Fibroblast of skin of left quadriceps (primary cell): ENCODE measurements at regions not wholly inside any gene's neighbourhood (a gene's known extent, or its start where the extent isn't known, plus 50 kb on each side); places are given as distances from the start of the nearest gene placed in this dataset.

Source experiments
- DNase-seq, 2 experiments: peaks; one replicate each; pipeline ENCODE4 v3.0.0-alpha.2; 2013; ENCODE audit warnings: low read depth in 2 of 2

DNA sequence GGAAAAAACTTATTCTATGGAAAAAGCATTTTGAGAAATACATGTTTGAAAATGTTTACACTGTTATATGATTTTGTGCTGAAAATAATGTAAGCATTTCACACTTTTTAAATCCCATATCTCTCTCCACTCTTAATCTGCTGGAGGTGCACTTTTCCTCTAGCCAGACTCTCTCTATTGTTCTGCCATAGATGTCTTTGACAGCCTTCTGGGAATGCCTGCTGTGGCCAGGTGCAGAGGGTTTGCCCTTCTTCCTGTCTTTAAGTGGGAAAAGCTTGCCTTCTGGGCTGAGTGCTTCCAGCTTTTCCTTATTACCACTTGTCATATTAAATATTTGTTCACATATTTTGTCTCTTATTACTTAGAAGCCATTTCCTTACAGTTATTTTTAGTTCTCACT lies 60.1 kb upstream of the PPM1H start:
- no peak for DNase-seq

DNA sequence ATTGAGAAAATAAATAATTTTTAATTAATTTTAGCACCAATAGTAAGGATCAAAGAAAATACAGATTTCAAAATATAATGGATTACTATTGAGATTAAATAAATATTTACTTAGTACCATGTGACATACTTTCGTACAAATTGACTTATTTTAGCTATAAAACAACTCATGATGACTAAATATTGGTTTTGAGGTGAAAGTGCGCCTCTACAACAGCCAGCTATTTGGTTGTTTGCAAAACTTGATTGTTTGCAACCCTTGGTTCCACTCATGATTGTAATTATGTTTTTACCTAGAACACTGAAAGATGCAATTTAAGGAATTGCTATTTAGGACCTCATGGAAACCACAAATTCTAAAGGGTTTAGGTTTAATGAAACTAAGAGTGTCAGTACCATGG lies 51.9 kb upstream of the PPM1H start:
- DNase-seq = no peak
